ENCODE measurements at regions not wholly inside any gene's neighbourhood (a gene's known extent, or its start where the extent isn't known, plus 50 kb on each side); places are given as distances from the start of the nearest gene placed in this dataset.

- no peak for TF ChIP-seq TEAD4 (IDR thresholded peaks at IDR 0.05)
- TF ChIP-seq EP300 (IDR thresholded peaks at IDR 0.05; ENCODE audit: borderline replicate concordance) = no peak
- TF ChIP-seq REST (IDR thresholded peaks at IDR 0.05; ENCODE audit: low read depth) = no peak
- TF ChIP-seq RAD21 (IDR thresholded peaks at IDR 0.05; ENCODE audit: low read depth) = no peak
These were observed 243.9 kb downstream of the VAPA start for GRCh38 chr18:10157706-10158105.

Data from Ishikawa (cell line).